OCI-LY7 (cell line): ENCODE measurements at regions not wholly inside any gene's neighbourhood (a gene's known extent, or its start where the extent isn't known, plus 50 kb on each side); places are given as distances from the start of the nearest gene placed in this dataset.

Experiments
- BruUV-seq: library from RNA; stranded (reverse); fragments of 400-500 nt; replicated peaks from 2 replicates; lab custom pipeline; 2021; lab: Mats Ljungman, UMichigan
- CTCF ChIA-PET: fragments of 300-600 bp; sonication (Branson Sonifier 250); formaldehyde crosslinking; loops from one replicate; lab custom pipeline; 2022; ENCODE audit warnings: antibody characterized with exemption; ENCODE audit not compliant: unreplicated experiment; lab: Charles Lee
- POLR2A ChIA-PET: fragments of 300-600 bp; sonication (Branson Sonifier 250); formaldehyde crosslinking; loops from one replicate; lab custom pipeline; 2022; ENCODE audit warnings: antibody characterized with exemption; lab: Charles Lee
- DNase-seq: peaks from one replicate; pipeline ENCODE4 v3.0.0-alpha.2; 2015; ENCODE audit warnings: low spot score
- H2AFZ ChIP-seq: fragments of 200-600 bp; sonication (generic), shearing (Covaris generic); 2 replicates; pipeline ENCODE4 v1.6.1; 2014; ENCODE audit warnings: mild to moderate bottlenecking, antibody characterized with exemption, low read length, moderate library complexity
- H3K27ac ChIP-seq: fragments of 200-600 bp; sonication (generic); 2 replicates; pipeline ENCODE4 v1.5.1; 2014; ENCODE audit warnings: mixed run types, low read depth, mild to moderate bottlenecking, moderate library complexity, low read length, inconsistent platforms; ENCODE audit not compliant: poor library complexity, severe bottlenecking
- H3K36me3 ChIP-seq: fragments of 200-600 bp; sonication (generic); 2 replicates; pipeline ENCODE4 v1.6.1; 2014; ENCODE audit warnings: mild to moderate bottlenecking, antibody characterized with exemption, low read length, moderate library complexity, mixed read lengths; ENCODE audit not compliant: insufficient read depth
- H3K4me1 ChIP-seq: fragments of 200-600 bp; sonication (generic); 2 replicates; pipeline ENCODE4 v1.5.1; 2014; ENCODE audit warnings: mild to moderate bottlenecking, low read length; ENCODE audit not compliant: insufficient read depth, poor library complexity, severe bottlenecking
- H3K4me2 ChIP-seq: fragments of 200-600 bp; sonication (generic); 2 replicates; pipeline ENCODE4 v1.6.1; 2014; ENCODE audit warnings: mild to moderate bottlenecking, low read length
- H3K4me3 ChIP-seq: fragments of 200-600 bp; sonication (generic); 2 replicates; pipeline ENCODE4 v1.5.1; 2014; ENCODE audit warnings: mild to moderate bottlenecking, low read depth, low read length; ENCODE audit not compliant: poor library complexity, severe bottlenecking
- H3K79me2 ChIP-seq: fragments of 200-600 bp; sonication (generic); 2 replicates; pipeline ENCODE4 v1.6.1; 2016; ENCODE audit warnings: low read depth, mild to moderate bottlenecking, low read length, moderate library complexity, mixed read lengths; ENCODE audit not compliant: insufficient read depth
- H3K9me2 ChIP-seq: fragments of 200-600 bp; sonication (generic); 2 replicates; pipeline ENCODE4 v1.6.1; 2016; ENCODE audit warnings: mild to moderate bottlenecking, low read length, mixed read lengths; ENCODE audit not compliant: insufficient read depth
- H3K9me3 ChIP-seq: fragments of 200-600 bp; sonication (generic); 2 replicates; pipeline ENCODE4 v1.6.1; 2014; ENCODE audit warnings: mild to moderate bottlenecking, mixed run types, low read length, mixed read lengths
- H4K20me1 ChIP-seq: fragments of 200-600 bp; sonication (generic); 2 replicates; pipeline ENCODE4 v1.6.1; 2014; ENCODE audit warnings: mild to moderate bottlenecking, antibody characterized with exemption, low read length, moderate library complexity, mixed read lengths; ENCODE audit not compliant: insufficient read depth
- EZH2phosphoT487 ChIP-seq: fragments of 200-600 bp; sonication (generic); IDR thresholded peaks from 2 replicates; pipeline ENCODE4 v1.6.1; 2018; ENCODE audit warnings: low read depth, borderline replicate concordance, mild to moderate bottlenecking, mixed run types, antibody characterized with exemption, low read length, moderate library complexity, mixed read lengths
- intact Hi-C: fragments of 100-400 bp; cut with micrococcal nuclease; formaldehyde crosslinking; loops from one replicate; pipeline ENCODE4 v1.10.0; 2022; ENCODE audit not compliant: unreplicated experiment
- TF ChIP-seq, protein P1 (sequence below): fragments of 200-600 bp; sonication (generic); conservative IDR thresholded peaks from 2 replicates; pipeline ENCODE4 v1.5.1; 2014; ENCODE audit warnings: mild to moderate bottlenecking, antibody characterized with exemption, low read length, moderate library complexity, mixed read lengths

DNA sequence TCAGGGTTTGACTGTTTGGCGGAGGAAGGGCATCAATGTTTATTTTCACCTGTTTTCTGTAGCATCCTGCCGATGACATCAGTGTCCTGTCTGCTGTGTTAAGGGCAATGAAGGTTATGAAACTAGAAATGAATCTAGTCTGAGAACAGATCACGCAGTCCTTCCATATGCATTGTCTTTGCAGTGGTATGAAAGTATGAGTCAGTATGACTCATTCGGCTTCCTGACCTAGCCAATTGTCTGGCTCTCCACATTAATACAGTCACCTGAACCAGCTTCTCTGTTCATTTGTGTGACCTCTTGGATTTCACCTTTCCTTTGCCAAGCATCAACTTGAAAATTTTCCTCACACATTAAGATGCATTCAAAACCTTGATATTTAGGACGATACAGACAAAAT is 353.8 kb downstream of the RND3 start:
- no peaks in the 10 kb centered on the region for H3K79me2 ChIP-seq
- intact Hi-C loops, result no loop called here
- no peaks in the 10 kb centered on the region for H4K20me1 ChIP-seq
- CTCF ChIA-PET, result no interaction called here
- no peak overlapping the region for H3K4me3 ChIP-seq
- H3K9me2 ChIP-seq, result no peaks in the 10 kb centered on the region
- no peaks in the 10 kb centered on the region for H3K9me3 ChIP-seq
- POLR2A ChIA-PET, result no interaction called here
- no peak overlapping the region for H3K27ac ChIP-seq
- BruUV-seq, result no TSS peak
- no peaks in the 10 kb centered on the region for H3K4me1 ChIP-seq
- H3K4me2 ChIP-seq, result no peak overlapping the region
- no peaks in the 10 kb centered on the region for H3K36me3 ChIP-seq
- no peak for TF ChIP-seq EZH2phosphoT487
- TF ChIP-seq, protein P1, sequence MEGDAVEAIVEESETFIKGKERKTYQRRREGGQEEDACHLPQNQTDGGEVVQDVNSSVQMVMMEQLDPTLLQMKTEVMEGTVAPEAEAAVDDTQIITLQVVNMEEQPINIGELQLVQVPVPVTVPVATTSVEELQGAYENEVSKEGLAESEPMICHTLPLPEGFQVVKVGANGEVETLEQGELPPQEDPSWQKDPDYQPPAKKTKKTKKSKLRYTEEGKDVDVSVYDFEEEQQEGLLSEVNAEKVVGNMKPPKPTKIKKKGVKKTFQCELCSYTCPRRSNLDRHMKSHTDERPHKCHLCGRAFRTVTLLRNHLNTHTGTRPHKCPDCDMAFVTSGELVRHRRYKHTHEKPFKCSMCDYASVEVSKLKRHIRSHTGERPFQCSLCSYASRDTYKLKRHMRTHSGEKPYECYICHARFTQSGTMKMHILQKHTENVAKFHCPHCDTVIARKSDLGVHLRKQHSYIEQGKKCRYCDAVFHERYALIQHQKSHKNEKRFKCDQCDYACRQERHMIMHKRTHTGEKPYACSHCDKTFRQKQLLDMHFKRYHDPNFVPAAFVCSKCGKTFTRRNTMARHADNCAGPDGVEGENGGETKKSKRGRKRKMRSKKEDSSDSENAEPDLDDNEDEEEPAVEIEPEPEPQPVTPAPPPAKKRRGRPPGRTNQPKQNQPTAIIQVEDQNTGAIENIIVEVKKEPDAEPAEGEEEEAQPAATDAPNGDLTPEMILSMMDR, result no peak
- H2AFZ ChIP-seq, result no peak overlapping the region
- no peak for DNase-seq

DNA sequence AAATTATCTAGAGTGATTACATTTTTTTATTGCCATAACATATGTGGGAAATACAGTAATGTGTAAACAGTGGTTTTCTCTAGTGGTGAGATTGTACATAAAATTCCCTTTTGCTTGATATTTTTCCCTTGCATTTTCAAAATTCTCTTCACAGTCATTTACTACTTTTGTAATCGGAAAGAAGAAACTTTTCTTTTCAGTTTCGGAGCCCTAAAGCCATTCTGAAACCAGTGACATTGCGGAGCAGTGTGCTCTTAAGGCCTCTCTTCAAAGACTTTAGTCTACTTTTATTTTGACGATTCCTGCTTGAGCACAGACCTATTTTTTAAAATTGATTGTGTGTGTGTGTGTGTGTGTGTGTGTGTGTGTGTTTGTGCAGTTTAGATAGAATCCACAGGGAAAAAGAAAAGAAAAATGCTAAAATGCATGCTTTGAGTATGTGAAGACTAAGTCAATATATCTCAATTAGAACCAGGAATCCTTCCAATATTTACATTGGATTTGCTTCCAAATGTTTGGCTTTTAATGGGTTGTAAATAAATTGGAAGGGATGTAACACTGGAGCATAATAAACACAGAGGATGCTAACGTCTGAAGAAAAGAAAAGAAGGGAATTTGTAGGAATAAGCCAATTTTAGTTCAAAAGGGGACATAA is 357.4 kb downstream of the RND3 start:
- TF ChIP-seq, protein P1, result no peak
- no peak for TF ChIP-seq EZH2phosphoT487
- Histone ChIP-seq H3K27ac (no peak overlapping the region), H3K4me3 (no peak overlapping the region), H3K4me2 (no peak overlapping the region), H3K36me3 (no peaks in the 10 kb centered on the region), H3K4me1 (no peaks in the 10 kb centered on the region), H3K79me2 (no peaks in the 10 kb centered on the region), H3K9me2 (no peaks in the 10 kb centered on the region), H2AFZ (no peak overlapping the region), H3K9me3 (no peaks in the 10 kb centered on the region), H4K20me1 (no peaks in the 10 kb centered on the region)
- CTCF ChIA-PET, result no interaction called here
- DNase-seq, result no peak
- BruUV-seq, result no TSS peak
- intact Hi-C loops, result no loop called here
- POLR2A ChIA-PET, result interaction anchor here (0.6 kb wide), 1 partner anchor 68 kb away, joined by 3 read pairs; no protein-coding TSS in a partner anchor

DNA sequence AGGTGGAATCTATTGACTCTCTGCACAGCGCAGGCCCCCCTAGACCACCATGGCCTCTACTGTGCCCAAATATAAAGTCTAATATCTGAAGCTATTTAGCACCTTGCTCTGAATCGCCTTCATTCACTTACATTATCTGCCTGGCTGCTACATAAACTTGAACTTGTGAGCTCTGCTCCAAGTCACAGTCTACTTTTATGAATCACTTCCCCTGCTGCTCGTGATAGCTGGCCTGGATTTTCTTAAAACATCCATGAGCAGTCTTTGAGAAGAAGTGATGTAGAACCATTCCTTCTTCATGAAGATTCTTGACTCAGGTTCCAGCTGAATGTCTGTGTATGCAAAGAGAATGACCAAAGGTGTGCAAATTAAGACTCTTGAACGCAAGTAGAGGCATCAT is 359.5 kb downstream of the RND3 start:
- Histone ChIP-seq H3K27ac (no peak overlapping the region), H3K79me2 (no peaks in the 10 kb centered on the region), H2AFZ (no peak overlapping the region), H3K4me3 (no peak overlapping the region), H3K9me2 (no peaks in the 10 kb centered on the region), H3K4me1 (no peaks in the 10 kb centered on the region), H3K9me3 (no peaks in the 10 kb centered on the region), H3K36me3 (no peaks in the 10 kb centered on the region), H3K4me2 (no peak overlapping the region), H4K20me1 (no peaks in the 10 kb centered on the region)
- BruUV-seq, result no TSS peak
- CTCF ChIA-PET, result no interaction called here
- intact Hi-C loops, result no loop called here
- no peak for DNase-seq
- POLR2A ChIA-PET, result interaction anchor here (0.9 to 1.4 kb wide), 2 partner anchors 15 to 21 kb away, joined by 3 to 5 read pairs; no protein-coding TSS in a partner anchor
- TF ChIP-seq EZH2phosphoT487, result no peak
- TF ChIP-seq, protein P1, result no peak
